ENCODE measurements at regions not wholly inside any gene's neighbourhood (a gene's known extent, or its start where the extent isn't known, plus 50 kb on each side); places are given as distances from the start of the nearest gene placed in this dataset.

GRCh38 chr11:97974798-97975498 lies 1045.8 kb upstream of the CNTN5 start:
- no peak for TF ChIP-seq RAD21 (IDR thresholded peaks at IDR 0.05)
- no peak for TF ChIP-seq CTCF (IDR thresholded peaks at IDR 0.05; ENCODE audit: low read depth, low read length, missing input control)
- TF ChIP-seq EGR1 (IDR thresholded peaks at IDR 0.05; ENCODE audit: low read depth in 2 of 2) = no peak
- no peak for TF ChIP-seq REST (IDR thresholded peaks at IDR 0.05)
- TF ChIP-seq ZBTB33 (IDR thresholded peaks at IDR 0.05) = no peak
- no peak for TF ChIP-seq GABPA (IDR thresholded peaks at IDR 0.05 in 1 of 2, conservative IDR thresholded peaks at IDR 0.05 in 1 of 2)
- no peak for TF ChIP-seq MAX (IDR thresholded peaks at IDR 0.05)
- TF ChIP-seq RXRA (IDR thresholded peaks at IDR 0.05) = no peak
- TF ChIP-seq ATF3 (IDR thresholded peaks at IDR 0.05) = no peak
- no peak for TF ChIP-seq FOXA1 (IDR thresholded peaks at IDR 0.05)
- no peak for TF ChIP-seq TAF1 (conservative IDR thresholded peaks at IDR 0.05)
- TF ChIP-seq YY1 (IDR thresholded peaks at IDR 0.05) = no peak
- TF ChIP-seq JUND (IDR thresholded peaks at IDR 0.05) = no peak
- no peak for TF ChIP-seq SP1 (IDR thresholded peaks at IDR 0.05)
